Smooth muscle cell (in vitro differentiated cells): ENCODE measurements at regions not wholly inside any gene's neighbourhood (a gene's known extent, or its start where the extent isn't known, plus 50 kb on each side); places are given as distances from the start of the nearest gene placed in this dataset.

ENCODE experiments used
- DNase-seq: peaks from one replicate; lab custom pipeline; 2025; ENCODE audit not compliant: unreplicated experiment; lab: John Stamatoyannopoulos, UW
- H2AFZ ChIP-seq: fragments of 200-600 bp; sonication (generic); 2 replicates; pipeline ENCODE4 v1.6.0; 2016; ENCODE audit warnings: antibody characterized with exemption, low read depth, mild to moderate bottlenecking
- H3F3A ChIP-seq: fragments of 200-600 bp; sonication (generic); 2 replicates; pipeline ENCODE4 v1.6.0; 2017; ENCODE audit warnings: antibody characterized with exemption, low read depth
- H3K27ac ChIP-seq: fragments of 200-600 bp; sonication (generic); 2 replicates; pipeline ENCODE4 v1.5.1; 2016; ENCODE audit warnings: low read depth, mild to moderate bottlenecking
- H3K27me3 ChIP-seq: fragments of 200-600 bp; sonication (generic); 2 replicates; pipeline ENCODE4 v1.6.1; 2016; ENCODE audit warnings: low read depth, mild to moderate bottlenecking
- H3K36me3 ChIP-seq: fragments of 200-600 bp; sonication (generic); 2 replicates; pipeline ENCODE4 v1.5.1; 2016; ENCODE audit warnings: low read depth
- H3K4me1 ChIP-seq: fragments of 200-600 bp; sonication (generic); 2 replicates; pipeline ENCODE4 v1.5.1; 2016; ENCODE audit warnings: low read depth
- H3K4me2 ChIP-seq: fragments of 200-600 bp; sonication (generic); 2 replicates; pipeline ENCODE4 v1.6.0; 2016; ENCODE audit warnings: mild to moderate bottlenecking
- H3K4me3 ChIP-seq: fragments of 200-600 bp; sonication (generic); 2 replicates; pipeline ENCODE4 v1.5.1; 2016; ENCODE audit warnings: mild to moderate bottlenecking
- H3K79me2 ChIP-seq: fragments of 200-600 bp; sonication (generic); 2 replicates; pipeline ENCODE4 v1.6.0; 2016; ENCODE audit warnings: low read depth, mild to moderate bottlenecking
- H3K9ac ChIP-seq: fragments of 200-600 bp; sonication (generic); 2 replicates; pipeline ENCODE4 v1.6.0; 2016; ENCODE audit warnings: low read depth
- H3K9me3 ChIP-seq: fragments of 200-600 bp; sonication (generic); replicated peaks from 2 replicates; pipeline ENCODE4 v1.5.1; 2016; ENCODE audit warnings: low read depth
- H4K20me1 ChIP-seq: fragments of 200-600 bp; sonication (generic); 2 replicates; pipeline ENCODE4 v1.6.0; 2016; ENCODE audit warnings: low read depth
- CTCF ChIP-seq: fragments of 200-600 bp; sonication (generic); IDR thresholded peaks from 2 replicates; pipeline ENCODE4 v1.5.1; 2017; ENCODE audit warnings: borderline replicate concordance, mild to moderate bottlenecking, antibody characterized with exemption; ENCODE audit not compliant: insufficient read depth, poor library complexity, severe bottlenecking
- WGBS: methylation state at CpG from one replicate; pipeline ENCODE4 v1.1.7; 2016; ENCODE audit warnings: low lambda C conversion rate; 5-methylcytosine and 5-hydroxymethylcytosine counted together

GRCh38 chr3:182241766-182242488, 530.2 kb downstream of the SOX2 start:
- Histone ChIP-seq H3K4me1 (peaks cover 39% of the 10 kb centered on the region), H3K27ac (peak overlapping the region; percentile 53), H3K4me2 (no peak overlapping the region), H2AFZ (peak overlapping the region; percentile 28), H3K9me3 (no peaks in the 10 kb centered on the region), H3K9ac (no peak overlapping the region), H3K4me3 (no peak overlapping the region), H4K20me1 (no peaks in the 10 kb centered on the region), H3K27me3 (no peaks in the 10 kb centered on the region), H3F3A (no peaks in the 10 kb centered on the region), H3K79me2 (no peaks in the 10 kb centered on the region), H3K36me3 (no peaks in the 10 kb centered on the region)
- 69% methylated on average over 15 of the region's 15 CpGs for WGBS
- no peak for DNase-seq
- TF ChIP-seq CTCF: no peak

GRCh38 chr3:182242489-182242942, 530.8 kb downstream of the SOX2 start:
- H3K79me2 ChIP-seq: no peaks in the 10 kb centered on the region
- H3K9ac ChIP-seq: no peak overlapping the region
- no peak overlapping the region for H3K4me3 ChIP-seq
- H3K9me3 ChIP-seq: no peaks in the 10 kb centered on the region
- peak overlapping the region; percentile 2 for H3K27ac ChIP-seq
- H3K4me1 ChIP-seq: peaks cover 38% of the 10 kb centered on the region
- no peak overlapping the region for H3K4me2 ChIP-seq
- H4K20me1 ChIP-seq: no peaks in the 10 kb centered on the region
- no peaks in the 10 kb centered on the region for H3F3A ChIP-seq
- no peaks in the 10 kb centered on the region for H3K27me3 ChIP-seq
- DNase-seq: no peak
- no peak overlapping the region for H2AFZ ChIP-seq
- TF ChIP-seq CTCF: no peak
- no peaks in the 10 kb centered on the region for H3K36me3 ChIP-seq

- H3K4me3 ChIP-seq: no peak overlapping the region
- no peak overlapping the region for H2AFZ ChIP-seq
- no peak overlapping the region for H3K4me2 ChIP-seq
- no peaks in the 10 kb centered on the region for H3F3A ChIP-seq
- DNase-seq: no peak
- H3K4me1 ChIP-seq: peaks cover 35% of the 10 kb centered on the region
- H3K9ac ChIP-seq: no peak overlapping the region
- H3K27me3 ChIP-seq: no peaks in the 10 kb centered on the region
- no peak for TF ChIP-seq CTCF
- WGBS: 53% methylated on average over 1 of the region's 1 CpG
- no peak overlapping the region for H3K27ac ChIP-seq
- no peaks in the 10 kb centered on the region for H3K79me2 ChIP-seq
- H3K9me3 ChIP-seq: no peaks in the 10 kb centered on the region
- H4K20me1 ChIP-seq: no peaks in the 10 kb centered on the region
- H3K36me3 ChIP-seq: no peaks in the 10 kb centered on the region
Observed at GRCh38 chr3:182243625-182244024, 531.9 kb downstream of the SOX2 start.

GRCh38 chr3:182244222-182244971, 532.7 kb downstream of the SOX2 start:
- WGBS: 87% methylated on average over 4 of the region's 4 CpGs
- Histone ChIP-seq H3K36me3 (no peaks in the 10 kb centered on the region), H3K4me2 (no peak overlapping the region), H3K4me1 (peaks cover 27% of the 10 kb centered on the region), H3K4me3 (no peak overlapping the region), H3F3A (no peaks in the 10 kb centered on the region), H3K9ac (no peak overlapping the region), H3K9me3 (no peaks in the 10 kb centered on the region), H3K27me3 (no peaks in the 10 kb centered on the region), H3K79me2 (no peaks in the 10 kb centered on the region), H2AFZ (no peak overlapping the region), H4K20me1 (no peaks in the 10 kb centered on the region), H3K27ac (no peak overlapping the region)
- no peak for TF ChIP-seq CTCF
- DNase-seq: no peak
